SU-DHL-6 (cell line): ENCODE measurements at regions not wholly inside any gene's neighbourhood (a gene's known extent, or its start where the extent isn't known, plus 50 kb on each side); places are given as distances from the start of the nearest gene placed in this dataset.

ENCODE experiments used
- H2AFZ ChIP-seq: fragments of 200-600 bp; sonication (generic); 2 replicates; pipeline ENCODE4 v1.6.1; 2014; ENCODE audit warnings: low read depth, mild to moderate bottlenecking, moderate library complexity, mixed read lengths, antibody characterized with exemption, low read length; ENCODE audit not compliant: severe bottlenecking
- H3F3A ChIP-seq: fragments of 200-600 bp; shearing (Covaris generic); 2 replicates; pipeline ENCODE4 v1.6.0; 2016; ENCODE audit warnings: antibody characterized with exemption, mild to moderate bottlenecking; ENCODE audit not compliant: insufficient read depth
- H3K27ac ChIP-seq: fragments of 200-600 bp; sonication (generic); 2 replicates; pipeline ENCODE4 v1.5.1; 2016; ENCODE audit warnings: low read depth, mild to moderate bottlenecking, low read length, moderate library complexity, mixed read lengths
- H3K27me3 ChIP-seq: fragments of 200-600 bp; sonication (generic), shearing (Covaris generic); 2 replicates; pipeline ENCODE4 v1.6.0; 2014; ENCODE audit warnings: mild to moderate bottlenecking, low read length
- H3K36me3 ChIP-seq: fragments of 200-600 bp; sonication (generic); 2 replicates; pipeline ENCODE4 v1.6.1; 2014; ENCODE audit warnings: mild to moderate bottlenecking, low read length, mixed read lengths
- H3K4me2 ChIP-seq: fragments of 300-600, 200-600 bp; shearing (Covaris generic), sonication (generic); 2 replicates; pipeline ENCODE4 v1.6.0; 2014; ENCODE audit warnings: low read length, low read depth, mild to moderate bottlenecking; ENCODE audit not compliant: poor library complexity, severe bottlenecking
- H3K4me3 ChIP-seq: fragments of 200-600 bp; sonication (generic); 2 replicates; pipeline ENCODE4 v1.5.1; 2014; ENCODE audit warnings: antibody characterized with exemption, low read length, mild to moderate bottlenecking, mixed read lengths; ENCODE audit not compliant: insufficient read depth, poor library complexity, severe bottlenecking
- H3K79me2 ChIP-seq: fragments of 200-600 bp; sonication (generic); 2 replicates; pipeline ENCODE4 v1.6.1; 2014; ENCODE audit warnings: mild to moderate bottlenecking, low read length, moderate library complexity; ENCODE audit not compliant: insufficient read depth
- H3K9ac ChIP-seq: fragments of 200-600 bp; sonication (generic); 2 replicates; pipeline ENCODE4 v1.7.0; 2014; ENCODE audit warnings: mild to moderate bottlenecking, low read length
- H3K9me2 ChIP-seq: fragments of 200-600 bp; sonication (generic); replicated peaks from 2 replicates; pipeline ENCODE4 v1.6.1; 2014; ENCODE audit warnings: low read length; ENCODE audit not compliant: insufficient read depth
- H3K9me3 ChIP-seq: fragments of 200-600 bp; sonication (generic); 2 replicates; pipeline ENCODE4 v1.6.1; 2014; ENCODE audit warnings: low read length, mixed read lengths; ENCODE audit not compliant: insufficient read depth
- H4K20me1 ChIP-seq: fragments of 200-600 bp; sonication (generic); 2 replicates; pipeline ENCODE4 v1.6.1; 2014; ENCODE audit warnings: low read depth, mild to moderate bottlenecking, antibody characterized with exemption, low read length, moderate library complexity, mixed read lengths
- CTCF ChIP-seq: fragments of 200-600 bp; sonication (generic); IDR thresholded peaks from one replicate; pipeline ENCODE4 v1.5.1; 2017; ENCODE audit warnings: antibody characterized with exemption, mild to moderate bottlenecking, low read length, moderate library complexity; ENCODE audit not compliant: insufficient read depth, poor library complexity, severe bottlenecking
- EZH2phosphoT487 ChIP-seq: fragments of 200-600 bp; sonication (generic), shearing (Covaris generic); conservative IDR thresholded peaks from 2 replicates; pipeline ENCODE4 v1.6.1; 2018; ENCODE audit warnings: mild to moderate bottlenecking, antibody characterized with exemption, low read length, moderate library complexity, mixed read lengths

- H3K27ac ChIP-seq = no peak overlapping the region
- H3K4me3 ChIP-seq = no peak overlapping the region
- no peaks in the 10 kb centered on the region for H3F3A ChIP-seq
- H3K79me2 ChIP-seq = no peaks in the 10 kb centered on the region
- no peaks in the 10 kb centered on the region for H3K9me3 ChIP-seq
- no peak overlapping the region for H3K9ac ChIP-seq
- TF ChIP-seq EZH2phosphoT487 (no peak), CTCF (no peak)
- no peaks in the 10 kb centered on the region for H3K9me2 ChIP-seq
- no peak overlapping the region for H2AFZ ChIP-seq
- H3K4me2 ChIP-seq = no peak overlapping the region
- H3K27me3 ChIP-seq = no peaks in the 10 kb centered on the region
- H3K36me3 ChIP-seq = no peaks in the 10 kb centered on the region
- H4K20me1 ChIP-seq = no peaks in the 10 kb centered on the region
These were observed 193.5 kb upstream of the NEBL start for GRCh38 chr10:21090609-21091082.

- Histone ChIP-seq H3K9me2 (no peaks in the 10 kb centered on the region), H2AFZ (no peak overlapping the region), H3K36me3 (no peaks in the 10 kb centered on the region), H3K4me2 (no peak overlapping the region), H3K9ac (no peak overlapping the region), H3K27me3 (no peaks in the 10 kb centered on the region), H3K4me3 (no peak overlapping the region), H3K79me2 (no peaks in the 10 kb centered on the region), H4K20me1 (no peaks in the 10 kb centered on the region), H3K27ac (no peak overlapping the region), H3F3A (no peaks in the 10 kb centered on the region), H3K9me3 (no peaks in the 10 kb centered on the region)
- TF ChIP-seq CTCF (no peak), EZH2phosphoT487 (no peak)
These were observed 190.4 kb upstream of the NEBL start for GRCh38 chr10:21087476-21087875.

- Histone ChIP-seq H3K4me2 (no peak overlapping the region), H3K4me3 (no peak overlapping the region)
These were observed 187.6 kb upstream of the NEBL start for GRCh38 chr10:21084700-21085099.

More at GRCh38 chr10:21084700-21085099, 187.6 kb upstream of the NEBL start:
- no peak overlapping the region for H3K27ac ChIP-seq
- H4K20me1 ChIP-seq = no peaks in the 10 kb centered on the region
- H3K9ac ChIP-seq = no peak overlapping the region
- no peaks in the 10 kb centered on the region for H3K36me3 ChIP-seq
- no peak overlapping the region for H2AFZ ChIP-seq
- no peaks in the 10 kb centered on the region for H3K9me2 ChIP-seq
- H3K9me3 ChIP-seq = no peaks in the 10 kb centered on the region
- TF ChIP-seq CTCF (no peak), EZH2phosphoT487 (no peak)
- no peaks in the 10 kb centered on the region for H3K79me2 ChIP-seq
- no peaks in the 10 kb centered on the region for H3F3A ChIP-seq
- no peaks in the 10 kb centered on the region for H3K27me3 ChIP-seq
